ENCODE measurements at regions not wholly inside any gene's neighbourhood (a gene's known extent, or its start where the extent isn't known, plus 50 kb on each side); places are given as distances from the start of the nearest gene placed in this dataset.

GRCh38 chr3:110752307-110752706 lies 319.3 kb upstream of the NECTIN3 start:
- ChIA-PET POLR2A (ENCODE audit: unreplicated experiment) (no interaction called here), CTCF (no interaction called here)
- Histone ChIP-seq H3F3A (ENCODE audit: low read length, unreplicated experiment) (no peaks in the 10 kb centered on the region), H3K9me2 (replicated peaks; ENCODE audit: low read length) (no peaks in the 10 kb centered on the region), H3K4me2 (ENCODE audit: low read length) (no peak overlapping the region), H3K79me2 (ENCODE audit: low read length) (no peaks in the 10 kb centered on the region), H3K9me3 (ENCODE audit: low read length) (no peaks in the 10 kb centered on the region), H3K9ac (ENCODE audit: low read length) (no peak overlapping the region), H4K20me1 (ENCODE audit: low read length) (no peaks in the 10 kb centered on the region), H3K36me3 (ENCODE audit: low read depth, low read length) (no peaks in the 10 kb centered on the region), H3K4me3 (ENCODE audit: low read length) (no peak overlapping the region), H3K27ac (ENCODE audit: low read length) (no peak overlapping the region), H2AFZ (ENCODE audit: low read length) (no peak overlapping the region), H3K27me3 (ENCODE audit: low read length) (no peaks in the 10 kb centered on the region), H3K4me1 (ENCODE audit: insufficient read depth, low read length) (no peaks in the 10 kb centered on the region; the same call in 1 of the 2 replicates)
- intact Hi-C loops (cut with micrococcal nuclease), result no loop called here
- DNase-seq (peak; percentile 21), ATAC-seq (no peak)
- TF ChIP-seq EZH2 (IDR thresholded peaks at IDR 0.05; ENCODE audit: low read length, unreplicated experiment), result no peak
- no peak for TF ChIP-seq CTCF (conservative IDR thresholded peaks at IDR 0.05; ENCODE audit: low read depth, low read length)
- no peak for TF ChIP-seq EZH2phosphoT487 (IDR thresholded peaks at IDR 0.05; ENCODE audit: borderline replicate concordance, low read length)
- no TSS peak for BruUV-seq (replicated peaks)

- DNase-seq, result no peak
- CTCF ChIA-PET, result no interaction called here
- Histone ChIP-seq H3K9ac (ENCODE audit: low read length) (no peak overlapping the region), H3K4me3 (ENCODE audit: low read length) (no peak overlapping the region), H2AFZ (ENCODE audit: low read length) (no peak overlapping the region), H4K20me1 (ENCODE audit: low read length) (no peaks in the 10 kb centered on the region), H3K4me1 (ENCODE audit: insufficient read depth, low read length) (no peaks in the 10 kb centered on the region; the same call in 1 of the 2 replicates), H3K27me3 (ENCODE audit: low read length) (no peaks in the 10 kb centered on the region), H3K27ac (ENCODE audit: low read length) (no peak overlapping the region), H3K4me2 (ENCODE audit: low read length) (no peak overlapping the region), H3K9me3 (ENCODE audit: low read length) (no peaks in the 10 kb centered on the region), H3K9me2 (replicated peaks; ENCODE audit: low read length) (no peaks in the 10 kb centered on the region), H3K36me3 (ENCODE audit: low read depth, low read length) (no peaks in the 10 kb centered on the region), H3K79me2 (ENCODE audit: low read length) (no peaks in the 10 kb centered on the region), H3F3A (ENCODE audit: low read length, unreplicated experiment) (no peaks in the 10 kb centered on the region)
- no peak for TF ChIP-seq EZH2 (IDR thresholded peaks at IDR 0.05; ENCODE audit: low read length, unreplicated experiment)
- no peak for TF ChIP-seq CTCF (conservative IDR thresholded peaks at IDR 0.05; ENCODE audit: low read depth, low read length)
- no peak for TF ChIP-seq EZH2phosphoT487 (IDR thresholded peaks at IDR 0.05; ENCODE audit: borderline replicate concordance, low read length)
- intact Hi-C loops (cut with micrococcal nuclease), result no loop called here
- BruUV-seq (replicated peaks), result no TSS peak
- POLR2A ChIA-PET (ENCODE audit: unreplicated experiment), result no interaction called here
- ATAC-seq, result no peak
These were observed 318.1 kb upstream of the NECTIN3 start for GRCh38 chr3:110753516-110753915.

- CTCF ChIA-PET, result no interaction called here
- H3F3A ChIP-seq (ENCODE audit: low read length, unreplicated experiment), result no peaks in the 10 kb centered on the region
- no peaks in the 10 kb centered on the region for H4K20me1 ChIP-seq (ENCODE audit: low read length)
- H2AFZ ChIP-seq (ENCODE audit: low read length), result no peak overlapping the region
- no peaks in the 10 kb centered on the region for H3K9me3 ChIP-seq (ENCODE audit: low read length)
- no peaks in the 10 kb centered on the region for H3K9me2 ChIP-seq (replicated peaks; ENCODE audit: low read length)
- TF ChIP-seq CTCF (conservative IDR thresholded peaks at IDR 0.05; ENCODE audit: low read depth, low read length), result no peak
- no peak for TF ChIP-seq EZH2 (IDR thresholded peaks at IDR 0.05; ENCODE audit: low read length, unreplicated experiment)
- TF ChIP-seq EZH2phosphoT487 (IDR thresholded peaks at IDR 0.05; ENCODE audit: borderline replicate concordance, low read length), result no peak
- ATAC-seq (no peak), DNase-seq (no peak)
- no peak overlapping the region for H3K4me3 ChIP-seq (ENCODE audit: low read length)
- H3K79me2 ChIP-seq (ENCODE audit: low read length), result no peaks in the 10 kb centered on the region
- no peaks in the 10 kb centered on the region for H3K27me3 ChIP-seq (ENCODE audit: low read length)
- POLR2A ChIA-PET (ENCODE audit: unreplicated experiment), result no interaction called here
- BruUV-seq (replicated peaks), result no TSS peak
- no peaks in the 10 kb centered on the region; the same call in 1 of the 2 replicates for H3K4me1 ChIP-seq (ENCODE audit: insufficient read depth, low read length)
- no peak overlapping the region for H3K27ac ChIP-seq (ENCODE audit: low read length)
- H3K4me2 ChIP-seq (ENCODE audit: low read length), result no peak overlapping the region
- intact Hi-C loops (cut with micrococcal nuclease), result no loop called here
- no peaks in the 10 kb centered on the region for H3K36me3 ChIP-seq (ENCODE audit: low read depth, low read length)
- no peak overlapping the region for H3K9ac ChIP-seq (ENCODE audit: low read length)
These were observed 317.3 kb upstream of the NECTIN3 start for GRCh38 chr3:110754212-110754916.

Measured in PC-3 (cell line).